LNCAP (cell line): ENCODE measurements at regions not wholly inside any gene's neighbourhood (a gene's known extent, or its start where the extent isn't known, plus 50 kb on each side); places are given as distances from the start of the nearest gene placed in this dataset.

Experiments
- CTCF ChIP-seq: fragments of 450-650 bp; IDR thresholded peaks from 2 replicates; pipeline ENCODE4 v1.5.1; 2017; ENCODE audit warnings: mild to moderate bottlenecking

- TF ChIP-seq CTCF = no peak
Observed at GRCh38 chr3:110198717-110199587, 861.6 kb upstream of the DPPA4 start.

- no peak for TF ChIP-seq CTCF
Observed at GRCh38 chr3:110199588-110199943, 862.2 kb upstream of the DPPA4 start.

GRCh38 chr3:110210086-110210660 lies 861.4 kb upstream of the NECTIN3 start:
- no peak for TF ChIP-seq CTCF

- TF ChIP-seq CTCF = no peak
Observed at GRCh38 chr3:110226645-110227044, 845.0 kb upstream of the NECTIN3 start.

- no peak for TF ChIP-seq CTCF
Observed at GRCh38 chr3:110227991-110228390, 843.6 kb upstream of the NECTIN3 start.

GRCh38 chr3:110234831-110235230 lies 836.8 kb upstream of the NECTIN3 start:
- TF ChIP-seq CTCF = no peak

- TF ChIP-seq CTCF = no peak
Observed at GRCh38 chr3:110236976-110237610, 834.5 kb upstream of the NECTIN3 start.
